B cell (primary cell): ENCODE measurements at regions not wholly inside any gene's neighbourhood (a gene's known extent, or its start where the extent isn't known, plus 50 kb on each side); places are given as distances from the start of the nearest gene placed in this dataset.

Experiments used
- EZH2 ChIP-seq: IDR thresholded peaks from 2 replicates; pipeline ENCODE4 v1.6.1; 2012; ENCODE audit warnings: borderline replicate concordance, low read depth, mild to moderate bottlenecking, moderate library complexity, low read length; ENCODE audit not compliant: insufficient read depth, poor library complexity, severe bottlenecking
- TF ChIP-seq, protein P1 (sequence below): fragments of 200-600 bp; IDR thresholded peaks from one replicate; pipeline ENCODE4 v1.8.0; 2022; ENCODE audit warnings: antibody characterized with exemption, mild to moderate bottlenecking

DNA sequence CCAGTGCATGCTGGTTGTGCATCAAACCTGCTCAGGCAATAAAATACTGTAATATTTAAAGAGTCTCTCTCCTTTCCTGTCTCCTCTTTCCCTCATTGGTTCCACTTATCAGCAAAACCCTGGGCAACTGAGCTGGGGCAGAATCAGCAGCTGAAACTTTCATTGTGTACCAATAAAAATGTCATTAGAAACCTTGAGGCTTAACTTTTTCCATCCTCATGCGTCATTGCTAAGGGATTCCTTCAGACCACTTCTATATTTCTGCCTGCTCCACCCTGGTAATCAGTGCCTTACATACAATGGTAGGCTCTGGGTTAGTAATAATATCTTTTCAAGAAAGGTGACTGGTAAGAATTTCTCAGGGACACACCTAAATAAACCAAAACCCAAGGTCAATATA lies 880.3 kb downstream of the RPA4 start:
- TF ChIP-seq, protein P1, sequence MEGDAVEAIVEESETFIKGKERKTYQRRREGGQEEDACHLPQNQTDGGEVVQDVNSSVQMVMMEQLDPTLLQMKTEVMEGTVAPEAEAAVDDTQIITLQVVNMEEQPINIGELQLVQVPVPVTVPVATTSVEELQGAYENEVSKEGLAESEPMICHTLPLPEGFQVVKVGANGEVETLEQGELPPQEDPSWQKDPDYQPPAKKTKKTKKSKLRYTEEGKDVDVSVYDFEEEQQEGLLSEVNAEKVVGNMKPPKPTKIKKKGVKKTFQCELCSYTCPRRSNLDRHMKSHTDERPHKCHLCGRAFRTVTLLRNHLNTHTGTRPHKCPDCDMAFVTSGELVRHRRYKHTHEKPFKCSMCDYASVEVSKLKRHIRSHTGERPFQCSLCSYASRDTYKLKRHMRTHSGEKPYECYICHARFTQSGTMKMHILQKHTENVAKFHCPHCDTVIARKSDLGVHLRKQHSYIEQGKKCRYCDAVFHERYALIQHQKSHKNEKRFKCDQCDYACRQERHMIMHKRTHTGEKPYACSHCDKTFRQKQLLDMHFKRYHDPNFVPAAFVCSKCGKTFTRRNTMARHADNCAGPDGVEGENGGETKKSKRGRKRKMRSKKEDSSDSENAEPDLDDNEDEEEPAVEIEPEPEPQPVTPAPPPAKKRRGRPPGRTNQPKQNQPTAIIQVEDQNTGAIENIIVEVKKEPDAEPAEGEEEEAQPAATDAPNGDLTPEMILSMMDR, result no peak
- no peak for TF ChIP-seq EZH2
